ENCODE measurements at regions not wholly inside any gene's neighbourhood (a gene's known extent, or its start where the extent isn't known, plus 50 kb on each side); places are given as distances from the start of the nearest gene placed in this dataset.

GRCh38 chr2:150626934-150627411, 139.5 kb upstream of the RND3 start:
- ATAC-seq (ENCODE audit: insufficient read depth, low FRiP score) (no peak), DNase-seq (no peak)
- Histone ChIP-seq H3K9me3 (ENCODE audit: control insufficient read depth in 4 of 4, insufficient read depth in 3 of 4, low read length in 3 of 4) (no peaks in the 10 kb centered on the region), H3K9ac (ENCODE audit: insufficient read depth in 1 of 2, low read length in 2 of 2) (no peak overlapping the region), H3K4me3 (no peak overlapping the region), H3K27me3 (ENCODE audit: control insufficient read depth in 3 of 3, insufficient read depth in 3 of 3, low read length in 2 of 3) (no peaks in the 10 kb centered on the region), H3K36me3 (ENCODE audit: control insufficient read depth in 4 of 4, insufficient read depth in 4 of 4, low read length in 4 of 4) (no peaks in the 10 kb centered on the region), H3K27ac (ENCODE audit: low read depth in 1 of 2, low read length in 1 of 2) (no peak overlapping the region), H3K4me1 (ENCODE audit: control insufficient read depth in 5 of 5, insufficient read depth in 5 of 5, low read length in 5 of 5) (peaks cover 0 to 11% (median 2%) of the 10 kb centered on the region in 5 donors)
- 18 to 67% methylated on average over 1 of the region's 1 CpG for WGBS, 2 donors
- TF ChIP-seq CTCF (IDR thresholded peaks at IDR 0.05; ENCODE audit: control extremely low read depth, extremely low read depth) = no peak

GRCh38 chr2:150625741-150626140, 138.3 kb upstream of the RND3 start:
- ATAC-seq (ENCODE audit: insufficient read depth, low FRiP score) (no peak), DNase-seq (no peak)
- no peak for TF ChIP-seq CTCF (IDR thresholded peaks at IDR 0.05; ENCODE audit: control extremely low read depth, extremely low read depth)
- H3K4me3 ChIP-seq = no peak overlapping the region
- H3K4me1 ChIP-seq (ENCODE audit: control insufficient read depth in 5 of 5, insufficient read depth in 5 of 5, low read length in 5 of 5) = peaks cover 0 to 14% (median 3%) of the 10 kb centered on the region in 5 donors
- H3K9ac ChIP-seq (ENCODE audit: insufficient read depth in 1 of 2, low read length in 2 of 2) = no peak overlapping the region
- H3K27ac ChIP-seq (ENCODE audit: low read depth in 1 of 2, low read length in 1 of 2) = no peak overlapping the region
- no peaks in the 10 kb centered on the region for H3K27me3 ChIP-seq (ENCODE audit: control insufficient read depth in 3 of 3, insufficient read depth in 3 of 3, low read length in 2 of 3)
- no peaks in the 10 kb centered on the region for H3K36me3 ChIP-seq (ENCODE audit: control insufficient read depth in 4 of 4, insufficient read depth in 4 of 4, low read length in 4 of 4)
- no peaks in the 10 kb centered on the region for H3K9me3 ChIP-seq (ENCODE audit: control insufficient read depth in 4 of 4, insufficient read depth in 3 of 4, low read length in 3 of 4)
- 92 to 96% methylated on average over 2 of the region's 2 CpGs for WGBS, 2 donors

GRCh38 chr2:150625303-150625702, 137.8 kb upstream of the RND3 start:
- H3K36me3 ChIP-seq (ENCODE audit: control insufficient read depth in 4 of 4, insufficient read depth in 4 of 4, low read length in 4 of 4) = no peaks in the 10 kb centered on the region
- no peak overlapping the region for H3K9ac ChIP-seq (ENCODE audit: insufficient read depth in 1 of 2, low read length in 2 of 2)
- H3K4me1 ChIP-seq (ENCODE audit: control insufficient read depth in 5 of 5, insufficient read depth in 5 of 5, low read length in 5 of 5) = peaks cover 0 to 16% (median 3%) of the 10 kb centered on the region in 5 donors
- H3K9me3 ChIP-seq (ENCODE audit: control insufficient read depth in 4 of 4, insufficient read depth in 3 of 4, low read length in 3 of 4) = no peaks in the 10 kb centered on the region
- H3K27ac ChIP-seq (ENCODE audit: low read depth in 1 of 2, low read length in 1 of 2) = no peak overlapping the region
- H3K4me3 ChIP-seq = no peak overlapping the region
- H3K27me3 ChIP-seq (ENCODE audit: control insufficient read depth in 3 of 3, insufficient read depth in 3 of 3, low read length in 2 of 3) = no peaks in the 10 kb centered on the region
- DNase-seq (no peak), ATAC-seq (ENCODE audit: insufficient read depth, low FRiP score) (no peak)
- TF ChIP-seq CTCF (IDR thresholded peaks at IDR 0.05; ENCODE audit: control extremely low read depth, extremely low read depth) = no peak

GRCh38 chr2:150624001-150624401, 136.5 kb upstream of the RND3 start:
- ATAC-seq (ENCODE audit: insufficient read depth, low FRiP score) (no peak), DNase-seq (peak; percentile 19 to 67 (median 34))
- Histone ChIP-seq H3K27ac (ENCODE audit: low read depth in 1 of 2, low read length in 1 of 2) (no peak overlapping the region), H3K4me1 (ENCODE audit: control insufficient read depth in 5 of 5, insufficient read depth in 5 of 5, low read length in 5 of 5) (peaks cover 0 to 22% (median 3%) of the 10 kb centered on the region in 5 donors), H3K9me3 (ENCODE audit: control insufficient read depth in 4 of 4, insufficient read depth in 3 of 4, low read length in 3 of 4) (no peaks in the 10 kb centered on the region), H3K36me3 (ENCODE audit: control insufficient read depth in 4 of 4, insufficient read depth in 4 of 4, low read length in 4 of 4) (no peaks in the 10 kb centered on the region), H3K27me3 (ENCODE audit: control insufficient read depth in 3 of 3, insufficient read depth in 3 of 3, low read length in 2 of 3) (no peaks in the 10 kb centered on the region), H3K9ac (ENCODE audit: insufficient read depth in 1 of 2, low read length in 2 of 2) (no peak overlapping the region), H3K4me3 (no peak overlapping the region)
- TF ChIP-seq CTCF (IDR thresholded peaks at IDR 0.05; ENCODE audit: control extremely low read depth, extremely low read depth) = no peak
- WGBS, 2 donors = 19 to 37% methylated on average over 5 of the region's 5 CpGs

Measured in lung (tissue), 11 donors.